SK-N-DZ (cell line): ENCODE measurements at regions not wholly inside any gene's neighbourhood (a gene's known extent, or its start where the extent isn't known, plus 50 kb on each side); places are given as distances from the start of the nearest gene placed in this dataset.
"Not testable (repeated sequence)": the region's sequence is repeated elsewhere in the genome, so short reads cannot be mapped to it uniquely, and the experiment has no call there.

Experiments
- DNase-seq: peaks from one replicate; pipeline ENCODE4 v3.0.0-alpha.2; 2015; ENCODE audit warnings: low spot score

DNA sequence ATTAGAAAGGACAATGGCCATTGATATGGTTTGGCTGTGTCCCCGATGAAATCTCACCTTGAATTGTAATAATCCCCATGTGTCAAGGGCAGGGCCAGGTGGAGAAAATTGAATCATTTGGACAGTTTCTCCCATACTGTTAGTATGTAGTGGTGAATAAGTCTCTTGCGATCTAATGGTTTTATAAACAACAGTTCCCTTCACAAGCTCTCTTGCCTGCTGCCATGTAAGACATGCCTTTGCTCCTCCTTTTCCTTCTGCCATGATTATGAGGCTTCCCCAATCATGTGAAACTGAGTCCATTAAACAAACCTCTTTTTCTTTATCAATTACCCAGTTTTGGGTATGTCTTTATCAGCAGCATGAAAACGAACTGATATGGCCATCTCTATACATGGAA is 302.7 kb downstream of the SFMBT2 start:
- DNase-seq: no peak

GRCh38 chr10:7107285-7107684 is 303.5 kb downstream of the SFMBT2 start:
- DNase-seq: no peak

- not testable (repeated sequence) for DNase-seq
Observed at GRCh38 chr10:7104379-7104778, 306.5 kb downstream of the SFMBT2 start.

DNA sequence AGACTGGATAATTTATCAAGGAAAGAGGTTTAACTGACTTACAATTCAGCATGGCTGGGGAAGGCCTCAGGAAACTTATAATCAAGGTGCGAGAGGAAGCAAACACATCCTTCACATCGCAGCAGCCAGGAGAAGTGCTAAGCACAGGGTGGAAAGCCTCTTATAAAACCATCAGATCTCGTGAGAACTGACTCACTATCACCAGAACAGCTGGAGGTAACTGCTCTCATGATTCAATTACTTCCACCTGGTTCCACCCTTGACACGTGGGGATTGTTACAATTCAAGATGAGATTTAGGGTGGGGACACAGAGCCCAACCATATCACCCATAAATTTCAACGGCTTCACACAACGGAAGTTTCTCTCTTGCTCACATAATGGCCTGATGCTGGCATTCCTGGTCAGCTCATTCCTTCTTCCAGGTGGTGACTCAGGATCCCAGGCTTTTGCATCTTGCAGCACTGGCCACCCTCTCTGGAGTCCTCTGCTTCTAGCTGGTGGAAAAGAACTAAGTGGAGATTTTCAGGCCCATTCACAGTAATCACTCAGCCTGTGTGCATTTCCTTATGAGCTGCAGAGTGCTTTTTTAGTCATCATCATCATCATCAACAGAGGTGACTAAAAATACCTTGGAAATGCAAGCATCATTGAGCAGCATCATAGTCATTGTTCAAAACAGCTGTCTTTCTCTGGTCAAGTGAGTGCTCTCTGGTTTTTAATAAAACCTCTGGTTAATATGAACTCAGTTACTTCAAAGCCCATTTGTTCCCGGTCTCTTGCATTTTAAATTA is 308.1 kb downstream of the SFMBT2 start:
- DNase-seq: no peak

DNA sequence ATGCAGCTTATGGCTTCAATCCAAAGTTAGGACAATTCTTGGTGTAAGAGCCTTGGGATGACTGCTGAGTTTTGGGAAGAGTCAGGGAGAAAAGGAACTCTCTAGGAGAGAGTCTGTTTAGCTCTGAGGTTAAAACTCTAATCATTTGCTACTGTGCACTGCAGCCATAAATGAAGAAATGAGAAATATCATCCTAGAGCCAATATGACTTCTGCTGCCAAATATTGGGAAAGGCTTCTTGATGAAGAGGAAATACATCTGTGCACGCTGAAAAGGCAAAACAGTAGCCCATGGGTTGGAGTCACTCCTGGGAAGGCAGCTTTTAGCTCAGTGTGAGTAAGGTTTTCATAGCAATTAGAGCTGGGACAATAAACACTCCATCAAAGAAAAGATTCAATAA is 308.8 kb downstream of the SFMBT2 start:
- DNase-seq: no peak

DNA sequence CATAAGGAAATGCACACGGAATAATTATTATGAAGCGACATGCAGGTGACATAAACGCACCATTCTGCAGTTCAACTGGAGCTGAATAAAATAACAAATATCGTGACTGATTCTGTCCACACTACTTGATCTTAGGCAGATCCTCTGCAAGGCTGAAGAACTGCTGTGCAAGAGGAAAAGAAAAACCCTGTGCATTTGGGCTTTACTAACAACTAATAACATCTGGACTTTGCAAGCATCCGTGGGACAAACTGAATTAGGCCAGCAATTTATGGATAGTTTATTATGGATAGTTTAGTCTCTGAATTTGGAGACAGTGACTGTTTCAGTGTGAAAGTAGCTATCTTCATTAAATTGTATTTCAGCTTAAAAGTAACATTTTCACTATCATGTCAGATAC is 309.4 kb downstream of the SFMBT2 start:
- DNase-seq: no peak

- DNase-seq: no peak
Observed at GRCh38 chr10:7100032-7100702, 310.7 kb downstream of the SFMBT2 start.

DNA sequence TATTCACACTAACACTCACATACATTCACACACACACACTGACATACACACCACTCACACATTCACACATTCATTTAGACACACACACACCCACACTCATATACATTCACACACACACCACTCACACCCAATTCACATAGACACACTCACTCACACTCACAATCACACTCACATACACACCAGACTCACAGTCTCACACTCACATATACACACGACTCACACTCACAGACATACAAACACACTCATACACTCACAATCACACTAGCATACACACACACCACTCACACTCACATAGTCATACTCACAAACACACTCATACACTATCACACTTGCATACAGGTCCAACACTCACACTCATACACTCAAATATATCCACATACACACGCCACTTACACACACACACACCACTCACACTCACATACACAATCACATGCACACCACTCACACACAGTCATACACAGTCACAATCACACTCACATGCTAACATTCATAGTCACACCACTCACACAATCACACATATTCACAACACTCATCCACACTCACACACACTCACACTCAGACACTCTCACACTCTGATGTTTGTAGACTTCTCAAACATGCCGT is 312.6 kb downstream of the SFMBT2 start:
- DNase-seq: no peak

- DNase-seq: no peak
Observed at GRCh38 chr10:7094781-7095180, 316.1 kb downstream of the SFMBT2 start.

GRCh38 chr10:7093368-7093767 is 317.5 kb downstream of the SFMBT2 start:
- no peak for DNase-seq

DNA sequence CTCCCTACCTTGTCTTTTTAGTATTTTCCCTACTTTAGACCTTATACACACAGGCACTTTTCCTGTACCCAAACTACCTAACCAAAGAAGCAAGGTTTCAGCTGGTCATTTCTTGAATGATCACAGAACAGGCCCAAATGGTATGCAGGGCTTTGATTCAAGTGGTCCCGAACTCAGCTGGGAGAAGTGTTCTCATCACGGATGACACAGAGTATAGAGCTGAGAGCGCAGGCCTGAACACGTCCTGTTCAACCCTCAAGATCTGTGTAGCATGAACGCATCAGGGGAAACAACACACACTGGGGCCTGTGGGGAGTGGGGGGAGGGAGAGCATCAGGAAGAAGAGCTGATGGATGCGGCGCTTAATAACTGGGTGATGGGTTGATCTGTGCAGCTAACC is 318.2 kb downstream of the SFMBT2 start:
- DNase-seq: no peak

- DNase-seq: no peak
Observed at GRCh38 chr10:7090529-7090928, 320.3 kb downstream of the SFMBT2 start.

DNA sequence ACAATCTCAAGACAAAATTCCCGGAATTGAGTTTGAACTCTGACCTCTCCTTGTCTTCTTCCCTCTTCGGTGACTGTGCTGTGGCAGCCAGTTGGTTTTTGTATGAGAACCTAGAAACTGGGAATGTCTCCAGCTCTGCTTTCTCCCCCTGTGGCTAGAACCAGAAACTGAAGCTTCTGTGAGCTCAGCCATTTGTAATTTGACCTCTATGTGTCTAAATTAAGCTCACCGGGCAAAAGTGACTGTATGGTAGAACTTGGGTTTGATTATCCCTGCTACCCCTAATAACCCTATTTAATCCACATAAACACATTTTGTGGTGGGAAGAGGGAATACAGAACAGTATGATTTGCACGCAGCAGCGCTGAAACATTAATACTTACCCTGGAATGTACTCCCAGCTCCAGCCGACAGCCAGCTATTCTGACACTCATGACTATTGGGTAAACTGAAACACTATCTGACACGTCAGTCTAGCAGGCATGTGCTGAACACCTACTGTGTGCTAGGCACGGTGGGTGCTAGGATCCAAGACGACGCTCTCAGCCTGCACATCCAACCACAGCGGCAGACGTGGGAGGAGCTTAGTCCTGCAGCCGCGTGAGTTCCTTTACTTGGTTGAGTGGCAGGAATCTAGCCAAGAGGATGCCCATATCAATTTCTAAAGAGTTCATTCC is 324.8 kb downstream of the SFMBT2 start:
- no peak for DNase-seq

- DNase-seq: no peak
Observed at GRCh38 chr10:7085147-7085912, 325.5 kb downstream of the SFMBT2 start.

GRCh38 chr10:7084280-7085005 is 326.4 kb downstream of the SFMBT2 start:
- no peak for DNase-seq

DNA sequence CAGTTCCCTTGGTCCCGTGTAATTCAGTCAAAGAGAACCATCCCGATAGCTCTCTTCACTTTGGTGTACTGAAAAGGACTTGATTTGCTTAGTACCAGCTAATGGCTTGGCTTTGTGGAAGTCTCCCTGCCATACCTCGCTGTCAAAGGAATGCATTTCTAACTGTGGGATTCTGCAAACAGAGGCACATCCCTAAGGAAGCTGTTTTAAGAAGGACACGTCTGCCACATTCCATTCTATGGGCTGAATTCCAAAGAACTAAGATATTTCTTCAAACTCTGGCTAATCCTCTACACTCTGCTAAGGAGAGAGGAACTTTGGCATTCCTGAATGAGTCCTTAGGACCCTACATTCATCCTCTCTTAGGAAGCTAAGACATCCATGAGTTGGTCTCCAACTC is 327.9 kb downstream of the SFMBT2 start:
- no peak for DNase-seq

- no peak for DNase-seq
Observed at GRCh38 chr10:7077880-7078279, 333.0 kb downstream of the SFMBT2 start.

DNA sequence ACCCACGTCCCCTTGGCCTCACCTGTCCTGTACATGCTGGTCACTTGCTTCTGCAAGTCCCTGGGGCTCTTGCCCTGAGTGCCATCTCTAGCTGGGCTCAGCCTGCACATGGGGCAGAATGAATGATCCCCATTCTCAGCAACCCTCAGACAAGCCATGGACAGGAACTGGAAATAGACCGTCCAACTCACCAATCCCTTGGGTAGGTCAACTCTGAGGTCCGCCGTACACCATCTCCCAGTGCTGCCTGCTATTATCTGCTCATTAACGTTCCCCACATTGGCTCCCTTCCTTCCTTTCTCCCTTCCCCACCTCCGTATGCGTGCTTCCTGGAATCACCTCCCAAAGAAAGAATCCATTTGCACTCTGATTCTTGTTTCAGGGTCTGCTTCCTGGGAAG is 335.0 kb downstream of the SFMBT2 start:
- DNase-seq: no peak

GRCh38 chr10:7075110-7075509 is 335.7 kb downstream of the SFMBT2 start:
- no peak for DNase-seq

- no peak for DNase-seq
Observed at GRCh38 chr10:7071421-7071820, 339.4 kb downstream of the SFMBT2 start.

- DNase-seq: no peak
Observed at GRCh38 chr10:7070950-7071349, 339.9 kb downstream of the SFMBT2 start.
